ENCODE measurements at regions not wholly inside any gene's neighbourhood (a gene's known extent, or its start where the extent isn't known, plus 50 kb on each side); places are given as distances from the start of the nearest gene placed in this dataset.

DNA sequence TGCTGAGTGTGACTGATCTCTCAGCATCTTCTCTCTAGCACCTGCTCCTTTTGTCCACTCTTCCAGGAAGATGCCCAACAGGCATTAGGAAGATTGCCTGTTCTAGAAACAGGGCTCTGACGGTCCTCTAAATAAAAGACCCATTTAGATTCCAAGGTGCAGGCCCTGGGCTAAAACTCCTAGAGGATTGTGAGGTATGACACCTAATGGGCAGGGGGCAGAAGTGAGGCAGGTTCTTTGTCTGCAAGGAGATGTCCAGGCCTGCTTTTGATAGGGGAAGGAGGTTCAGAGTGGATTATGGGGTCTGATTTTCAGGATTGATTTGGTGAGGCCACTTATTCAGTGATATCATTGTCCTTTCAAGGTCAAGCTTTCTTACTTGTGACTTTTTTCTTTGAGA is 140.8 kb upstream of the TRPC7 start:
- H2BK12ac ChIP-seq (ENCODE audit: low read length in 2 of 2) = no peak overlapping the region
- H3K4me1 ChIP-seq (ENCODE audit: control insufficient read depth, insufficient read depth, low read depth, low read length) = no peaks in the 10 kb centered on the region
- no peak overlapping the region for H3K4ac ChIP-seq (ENCODE audit: low read depth in 1 of 2, low read length in 2 of 2)
- H4K8ac ChIP-seq (ENCODE audit: low read length) = no peak overlapping the region
- H3K79me1 ChIP-seq (replicated peaks; ENCODE audit: low read length, poor library complexity, severe bottlenecking) = no peaks in the 10 kb centered on the region
- no peak overlapping the region for H3K27ac ChIP-seq (ENCODE audit: low read length, poor library complexity, severe bottlenecking)
- no peak overlapping the region for H3K14ac ChIP-seq (ENCODE audit: low read length in 2 of 2)
- 61% methylated on average over 1 of the region's 1 CpG for WGBS
- H2AK5ac ChIP-seq (ENCODE audit: low read length, severe bottlenecking) = no peak overlapping the region
- no peak overlapping the region for H3K4me3 ChIP-seq (ENCODE audit: insufficient read depth in 1 of 2, low read depth in 1 of 2, low read length in 2 of 2)
- no peak overlapping the region for H3K23ac ChIP-seq (ENCODE audit: low read length in 2 of 2)
- H2BK120ac ChIP-seq (ENCODE audit: low read depth, low read length) = no peak overlapping the region
- H3K9ac ChIP-seq (ENCODE audit: low read length) = no peak overlapping the region
- no peaks in the 10 kb centered on the region for H3K9me3 ChIP-seq (ENCODE audit: control insufficient read depth, low read length)
- no peak overlapping the region for H3K4me2 ChIP-seq (ENCODE audit: low read length, poor library complexity, severe bottlenecking)
- H2BK15ac ChIP-seq (ENCODE audit: low read depth, poor library complexity, severe bottlenecking) = no peak overlapping the region
- no peak overlapping the region for H2BK5ac ChIP-seq (ENCODE audit: low read depth, low read length, poor library complexity, severe bottlenecking)
- no peaks in the 10 kb centered on the region for H3K36me3 ChIP-seq (ENCODE audit: control insufficient read depth in 1 of 2, insufficient read depth in 2 of 2, low read depth in 1 of 2, low read length in 2 of 2)
- H2AFZ ChIP-seq (ENCODE audit: low read depth, low read length) = no peak overlapping the region
- no peak overlapping the region for H4K91ac ChIP-seq (ENCODE audit: low read length)
- DNase-seq = no peak
- no peaks in the 10 kb centered on the region for H3K27me3 ChIP-seq (ENCODE audit: control insufficient read depth in 1 of 2, insufficient read depth in 1 of 2, low read length in 2 of 2)
- H3K18ac ChIP-seq (ENCODE audit: low read depth in 1 of 2, low read length in 2 of 2) = no peak overlapping the region

DNA sequence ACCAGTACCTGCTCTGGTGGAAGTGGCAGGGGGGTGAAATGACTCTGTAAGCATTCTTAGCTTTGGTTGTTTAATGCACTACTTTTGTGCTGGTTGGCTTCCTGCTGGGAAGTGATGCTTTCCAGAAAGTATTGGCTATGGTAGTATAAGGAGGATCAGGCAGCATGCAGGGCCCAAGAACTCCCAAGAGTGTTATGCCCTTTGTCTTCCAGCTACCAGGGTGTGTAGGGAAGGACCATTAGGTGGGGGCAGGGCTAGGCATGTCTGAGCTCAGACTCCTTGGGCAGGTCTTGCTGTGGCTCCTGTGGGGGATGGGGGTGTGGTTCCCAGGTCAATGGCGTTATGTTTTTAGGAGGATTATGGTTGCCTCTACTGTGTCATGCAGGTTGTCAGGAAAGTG is 135.8 kb upstream of the TRPC7 start:
- Histone ChIP-seq H2BK120ac (ENCODE audit: low read depth, low read length) (no peak overlapping the region), H3K4ac (ENCODE audit: low read depth in 1 of 2, low read length in 2 of 2) (no peak overlapping the region), H2AK5ac (ENCODE audit: low read length, severe bottlenecking) (no peak overlapping the region), H3K79me1 (replicated peaks; ENCODE audit: low read length, poor library complexity, severe bottlenecking) (no peaks in the 10 kb centered on the region), H4K91ac (ENCODE audit: low read length) (no peak overlapping the region), H3K23ac (ENCODE audit: low read length in 2 of 2) (no peak overlapping the region), H3K4me2 (ENCODE audit: low read length, poor library complexity, severe bottlenecking) (no peak overlapping the region), H2BK15ac (ENCODE audit: low read depth, poor library complexity, severe bottlenecking) (no peak overlapping the region), H4K8ac (ENCODE audit: low read length) (no peak overlapping the region), H3K9ac (ENCODE audit: low read length) (no peak overlapping the region), H3K9me3 (ENCODE audit: control insufficient read depth, low read length) (no peaks in the 10 kb centered on the region), H2AFZ (ENCODE audit: low read depth, low read length) (no peak overlapping the region), H3K27me3 (ENCODE audit: control insufficient read depth in 1 of 2, insufficient read depth in 1 of 2, low read length in 2 of 2) (no peaks in the 10 kb centered on the region), H3K14ac (ENCODE audit: low read length in 2 of 2) (no peak overlapping the region), H3K4me1 (ENCODE audit: control insufficient read depth, insufficient read depth, low read depth, low read length) (no peaks in the 10 kb centered on the region), H3K27ac (ENCODE audit: low read length, poor library complexity, severe bottlenecking) (no peak overlapping the region), H3K18ac (ENCODE audit: low read depth in 1 of 2, low read length in 2 of 2) (no peak overlapping the region), H3K36me3 (ENCODE audit: control insufficient read depth in 1 of 2, insufficient read depth in 2 of 2, low read depth in 1 of 2, low read length in 2 of 2) (no peaks in the 10 kb centered on the region), H2BK12ac (ENCODE audit: low read length in 2 of 2) (no peak overlapping the region), H2BK5ac (ENCODE audit: low read depth, low read length, poor library complexity, severe bottlenecking) (no peak overlapping the region), H3K4me3 (ENCODE audit: insufficient read depth in 1 of 2, low read depth in 1 of 2, low read length in 2 of 2) (no peak overlapping the region)
- no CpG with 5 or more reads among the region's 1 CpG for WGBS
- DNase-seq = no peak

DNA sequence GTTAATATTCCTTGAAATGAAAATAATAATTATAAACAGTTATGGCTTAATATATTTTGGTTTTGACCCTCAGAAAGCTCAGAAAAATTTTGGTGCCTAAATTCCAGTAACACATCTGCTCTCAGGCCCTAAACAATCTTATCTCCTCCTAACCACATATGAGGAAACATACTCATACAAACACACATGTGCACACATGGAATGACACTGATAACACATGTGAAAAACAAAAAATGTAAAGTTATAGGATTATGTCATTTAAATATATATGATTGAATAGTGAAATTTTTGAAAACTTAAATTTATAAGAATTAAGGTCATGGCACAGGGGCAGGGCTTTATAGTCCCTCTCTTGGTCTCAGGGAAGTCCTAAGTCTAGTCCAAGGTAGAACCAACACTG is 127.2 kb upstream of the TRPC7 start:
- Histone ChIP-seq H2BK15ac (ENCODE audit: low read depth, poor library complexity, severe bottlenecking) (no peak overlapping the region), H2BK5ac (ENCODE audit: low read depth, low read length, poor library complexity, severe bottlenecking) (no peak overlapping the region), H2BK120ac (ENCODE audit: low read depth, low read length) (no peak overlapping the region), H3K36me3 (ENCODE audit: control insufficient read depth in 1 of 2, insufficient read depth in 2 of 2, low read depth in 1 of 2, low read length in 2 of 2) (no peaks in the 10 kb centered on the region), H2AFZ (ENCODE audit: low read depth, low read length) (no peak overlapping the region), H3K23ac (ENCODE audit: low read length in 2 of 2) (no peak overlapping the region), H3K9me3 (ENCODE audit: control insufficient read depth, low read length) (no peaks in the 10 kb centered on the region), H3K4me1 (ENCODE audit: control insufficient read depth, insufficient read depth, low read depth, low read length) (no peaks in the 10 kb centered on the region), H3K18ac (ENCODE audit: low read depth in 1 of 2, low read length in 2 of 2) (no peak overlapping the region), H3K27ac (ENCODE audit: low read length, poor library complexity, severe bottlenecking) (no peak overlapping the region), H3K4ac (ENCODE audit: low read depth in 1 of 2, low read length in 2 of 2) (no peak overlapping the region), H3K4me2 (ENCODE audit: low read length, poor library complexity, severe bottlenecking) (no peak overlapping the region), H4K91ac (ENCODE audit: low read length) (no peak overlapping the region), H3K9ac (ENCODE audit: low read length) (no peak overlapping the region), H3K14ac (ENCODE audit: low read length in 2 of 2) (no peak overlapping the region), H3K27me3 (ENCODE audit: control insufficient read depth in 1 of 2, insufficient read depth in 1 of 2, low read length in 2 of 2) (no peaks in the 10 kb centered on the region), H3K79me1 (replicated peaks; ENCODE audit: low read length, poor library complexity, severe bottlenecking) (no peaks in the 10 kb centered on the region), H4K8ac (ENCODE audit: low read length) (no peak overlapping the region), H3K4me3 (ENCODE audit: insufficient read depth in 1 of 2, low read depth in 1 of 2, low read length in 2 of 2) (no peak overlapping the region), H2AK5ac (ENCODE audit: low read length, severe bottlenecking) (no peak overlapping the region), H2BK12ac (ENCODE audit: low read length in 2 of 2) (no peak overlapping the region)
- DNase-seq = no peak

DNA sequence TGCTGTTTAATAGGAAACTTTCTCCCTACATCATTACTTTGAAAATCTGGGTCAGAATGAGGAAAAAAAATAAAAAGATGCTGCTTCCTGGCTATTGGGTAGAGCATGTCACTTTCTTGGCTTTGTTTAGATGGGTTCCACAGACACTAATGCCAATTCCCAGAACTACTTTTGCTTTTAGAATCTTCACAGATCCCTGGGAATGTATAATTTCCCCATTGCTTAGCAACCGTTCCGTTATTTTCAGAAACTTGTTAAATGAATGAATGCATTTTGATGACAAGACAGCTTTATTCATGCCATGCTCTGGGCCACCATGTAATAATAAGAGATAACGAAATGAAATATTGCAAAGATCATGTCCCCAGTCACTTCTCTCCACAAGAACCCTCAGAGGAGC is 126.5 kb upstream of the TRPC7 start:
- H4K91ac ChIP-seq (ENCODE audit: low read length) = no peak overlapping the region
- no peak for DNase-seq
- H3K18ac ChIP-seq (ENCODE audit: low read depth in 1 of 2, low read length in 2 of 2) = no peak overlapping the region
- H3K4me1 ChIP-seq (ENCODE audit: control insufficient read depth, insufficient read depth, low read depth, low read length) = no peaks in the 10 kb centered on the region
- no peak overlapping the region for H4K8ac ChIP-seq (ENCODE audit: low read length)
- H3K14ac ChIP-seq (ENCODE audit: low read length in 2 of 2) = no peak overlapping the region
- no peak overlapping the region for H3K27ac ChIP-seq (ENCODE audit: low read length, poor library complexity, severe bottlenecking)
- H3K9ac ChIP-seq (ENCODE audit: low read length) = no peak overlapping the region
- H2BK5ac ChIP-seq (ENCODE audit: low read depth, low read length, poor library complexity, severe bottlenecking) = no peak overlapping the region
- H3K36me3 ChIP-seq (ENCODE audit: control insufficient read depth in 1 of 2, insufficient read depth in 2 of 2, low read depth in 1 of 2, low read length in 2 of 2) = no peaks in the 10 kb centered on the region
- no peak overlapping the region for H3K4ac ChIP-seq (ENCODE audit: low read depth in 1 of 2, low read length in 2 of 2)
- no peak overlapping the region for H2BK15ac ChIP-seq (ENCODE audit: low read depth, poor library complexity, severe bottlenecking)
- no peak overlapping the region for H3K23ac ChIP-seq (ENCODE audit: low read length in 2 of 2)
- no peak overlapping the region for H3K4me2 ChIP-seq (ENCODE audit: low read length, poor library complexity, severe bottlenecking)
- no peak overlapping the region for H2BK12ac ChIP-seq (ENCODE audit: low read length in 2 of 2)
- no peaks in the 10 kb centered on the region for H3K9me3 ChIP-seq (ENCODE audit: control insufficient read depth, low read length)
- H2BK120ac ChIP-seq (ENCODE audit: low read depth, low read length) = no peak overlapping the region
- H3K27me3 ChIP-seq (ENCODE audit: control insufficient read depth in 1 of 2, insufficient read depth in 1 of 2, low read length in 2 of 2) = no peaks in the 10 kb centered on the region
- H2AFZ ChIP-seq (ENCODE audit: low read depth, low read length) = no peak overlapping the region
- no peak overlapping the region for H3K4me3 ChIP-seq (ENCODE audit: insufficient read depth in 1 of 2, low read depth in 1 of 2, low read length in 2 of 2)
- WGBS = 93% methylated on average over 2 of the region's 3 CpGs
- H3K79me1 ChIP-seq (replicated peaks; ENCODE audit: low read length, poor library complexity, severe bottlenecking) = no peaks in the 10 kb centered on the region
- no peak overlapping the region for H2AK5ac ChIP-seq (ENCODE audit: low read length, severe bottlenecking)
